A549 (cell line): ENCODE measurements at regions not wholly inside any gene's neighbourhood (a gene's known extent, or its start where the extent isn't known, plus 50 kb on each side); places are given as distances from the start of the nearest gene placed in this dataset.

ENCODE experiments used
- HDAC2 ChIP-seq: fragments of 200-600 bp; sonication (generic); IDR thresholded peaks from 2 replicates; pipeline ENCODE4 v1.6.1; 2016
- POLR2A ChIP-seq: IDR thresholded peaks from 2 replicates; pipeline ENCODE4 v1.6.1; 2012; ENCODE audit warnings: mild to moderate bottlenecking, low read length
- TF ChIP-seq, protein P1 (sequence below): fragments of >200 bp; sonication (Bioruptor Twin); formaldehyde crosslinking; IDR thresholded peaks from 3 replicates; pipeline ENCODE4 v1.5.1; 2016

DNA sequence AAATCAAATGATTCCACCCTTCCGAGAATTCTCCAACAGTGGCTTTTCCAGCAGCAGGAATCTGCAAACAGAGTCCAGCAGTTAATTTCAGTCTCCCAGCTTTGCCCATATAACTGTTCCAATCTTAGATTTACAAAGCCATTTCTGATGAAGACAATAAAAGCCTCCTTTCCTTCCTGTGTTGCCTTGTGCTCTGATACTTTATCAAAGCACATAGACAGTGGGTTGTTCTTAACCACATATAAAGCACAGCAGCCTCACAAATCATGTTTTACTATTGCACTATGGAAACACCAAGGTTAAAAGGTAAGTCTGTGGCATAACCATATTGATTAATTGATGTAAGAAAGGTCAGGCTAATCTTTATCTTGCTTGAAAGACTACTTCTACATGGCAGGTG, 89.8 kb upstream of the MMADHC start:
- TF ChIP-seq HDAC2 (no peak), POLR2A (no peak)
- TF ChIP-seq, protein P1, sequence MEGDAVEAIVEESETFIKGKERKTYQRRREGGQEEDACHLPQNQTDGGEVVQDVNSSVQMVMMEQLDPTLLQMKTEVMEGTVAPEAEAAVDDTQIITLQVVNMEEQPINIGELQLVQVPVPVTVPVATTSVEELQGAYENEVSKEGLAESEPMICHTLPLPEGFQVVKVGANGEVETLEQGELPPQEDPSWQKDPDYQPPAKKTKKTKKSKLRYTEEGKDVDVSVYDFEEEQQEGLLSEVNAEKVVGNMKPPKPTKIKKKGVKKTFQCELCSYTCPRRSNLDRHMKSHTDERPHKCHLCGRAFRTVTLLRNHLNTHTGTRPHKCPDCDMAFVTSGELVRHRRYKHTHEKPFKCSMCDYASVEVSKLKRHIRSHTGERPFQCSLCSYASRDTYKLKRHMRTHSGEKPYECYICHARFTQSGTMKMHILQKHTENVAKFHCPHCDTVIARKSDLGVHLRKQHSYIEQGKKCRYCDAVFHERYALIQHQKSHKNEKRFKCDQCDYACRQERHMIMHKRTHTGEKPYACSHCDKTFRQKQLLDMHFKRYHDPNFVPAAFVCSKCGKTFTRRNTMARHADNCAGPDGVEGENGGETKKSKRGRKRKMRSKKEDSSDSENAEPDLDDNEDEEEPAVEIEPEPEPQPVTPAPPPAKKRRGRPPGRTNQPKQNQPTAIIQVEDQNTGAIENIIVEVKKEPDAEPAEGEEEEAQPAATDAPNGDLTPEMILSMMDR: no peak
